Fibroblast of lung (primary cell): ENCODE measurements at regions not wholly inside any gene's neighbourhood (a gene's known extent, or its start where the extent isn't known, plus 50 kb on each side); places are given as distances from the start of the nearest gene placed in this dataset.

Experiments used
- CTCF ChIP-seq, 2 donors: IDR thresholded peaks in 1 of 2; conservative IDR thresholded peaks in 1 of 2; 1 replicate in 1 of 2; 2 replicates in 1 of 2; pipeline ENCODE4 v1.5.1; 2011 to 2012; ENCODE audit warnings: low read length in 2 of 2, control low read depth in 1 of 2, inconsistent platforms in 1 of 2, low read depth in 1 of 2, mild to moderate bottlenecking in 1 of 2
- EZH2 ChIP-seq: IDR thresholded peaks from 2 replicates; pipeline ENCODE4 v1.5.1; 2012; ENCODE audit warnings: low read length, control low read depth, mild to moderate bottlenecking; ENCODE audit errors: missing control alignments

- TF ChIP-seq CTCF (conservative IDR thresholded peaks at IDR 0.05 in 1 of 2, IDR thresholded peaks at IDR 0.05 in 1 of 2; ENCODE audit: low read depth in 1 of 2, low read length in 2 of 2): no peak
- TF ChIP-seq EZH2: no peak
Observed at GRCh38 chr9:91006046-91006445, 204.4 kb downstream of the SYK start.
